H1 (cell line): ENCODE measurements at regions not wholly inside any gene's neighbourhood (a gene's known extent, or its start where the extent isn't known, plus 50 kb on each side); places are given as distances from the start of the nearest gene placed in this dataset.

Experiments used
- CTCF ChIA-PET: fragments of 300-600 bp; sonication (Branson Sonifier 250); formaldehyde crosslinking; loops from one replicate; lab custom pipeline; 2021; ENCODE audit not compliant: partially characterized antibody; lab: Charles Lee
- POLR2A ChIA-PET: fragments of 300-600 bp; sonication (Branson Sonifier 250); formaldehyde crosslinking; loops from one replicate; lab custom pipeline; 2021; ENCODE audit warnings: inconsistent platforms; ENCODE audit not compliant: partially characterized antibody; lab: Charles Lee
- DNase-seq, 2 experiments: peaks; one replicate each; pipeline versions ENCODE4 v3.0.0 to v3.0.0-alpha.2; 2010 to 2022; ENCODE audit warnings: low spot score in 2 of 2, low read depth in 1 of 2, mixed read lengths in 1 of 2
- FAIRE-seq: peaks from 2 replicates; lab custom pipeline; 2011; peaks lifted over from hg19 to GRCh38; lab: Jason Lieb, UNC
- H2AFZ ChIP-seq: 2 replicates; pipeline ENCODE4 v1.8.1; 2012; ENCODE audit warnings: low read length, inconsistent platforms
- H2AK5ac ChIP-seq: 2 replicates; pipeline ENCODE4 v1.6.1; 2013; ENCODE audit warnings: low read depth, low read length
- H2BK120ac ChIP-seq: replicated peaks from 2 replicates; pipeline ENCODE3; 2013; ENCODE audit warnings: low read depth, low read length, inconsistent platforms
- H2BK12ac ChIP-seq: 2 replicates; pipeline ENCODE4 v1.6.1; 2013; ENCODE audit warnings: low read depth, low read length
- H2BK15ac ChIP-seq: 2 replicates; pipeline ENCODE4 v1.6.1; 2013; ENCODE audit warnings: low read length
- H2BK20ac ChIP-seq: 2 replicates; pipeline ENCODE4 v1.6.1; 2013; ENCODE audit warnings: low read length
- H2BK5ac ChIP-seq: 2 replicates; pipeline ENCODE4 v1.6.1; 2013; ENCODE audit warnings: low read depth, low read length
- H3K14ac ChIP-seq: 2 replicates; pipeline ENCODE4 v1.6.1; 2013; ENCODE audit warnings: inconsistent platforms; ENCODE audit not compliant: insufficient read length
- H3K18ac ChIP-seq: 2 replicates; pipeline ENCODE4 v1.6.1; 2013; ENCODE audit warnings: low read length; ENCODE audit errors: extremely low read depth
- H3K23ac ChIP-seq: 2 replicates; pipeline ENCODE4 v1.6.1; 2013; ENCODE audit warnings: inconsistent platforms; ENCODE audit not compliant: insufficient read length
- H3K23me2 ChIP-seq: 2 replicates; pipeline ENCODE4 v1.6.1; 2013; ENCODE audit warnings: low read depth, low read length
- H3K27ac ChIP-seq: 2 replicates; pipeline ENCODE4 v1.6.1; 2011; ENCODE audit warnings: low read depth, low read length, inconsistent platforms
- H3K27me3 ChIP-seq, 4 experiments: replicated peaks in 1 of 4; 1 replicate in 1 of 4; 2 replicates in 3 of 4; pipeline versions ENCODE4 v1.6.1 to v1.8.1; 2011 to 2013; ENCODE audit warnings: low read length in 3 of 4, mild to moderate bottlenecking in 3 of 4, inconsistent platforms in 2 of 4, mixed read lengths in 2 of 4, moderate library complexity in 1 of 4; ENCODE audit not compliant: control insufficient read depth in 3 of 4, insufficient read depth in 3 of 4; ENCODE audit errors: extremely low read depth in 1 of 4
- H3K36me3 ChIP-seq, 4 experiments: 2 replicates each; pipeline versions ENCODE4 v1.6.1 to v1.8.1; 2011 to 2013; ENCODE audit warnings: mild to moderate bottlenecking in 4 of 4, low read length in 3 of 4, moderate library complexity in 2 of 4, control low read depth in 1 of 4, inconsistent platforms in 1 of 4; ENCODE audit not compliant: insufficient read depth in 4 of 4, control insufficient read depth in 2 of 4
- H3K4ac ChIP-seq: replicated peaks from 2 replicates; pipeline ENCODE3; 2013; ENCODE audit warnings: low read length, low read depth, mixed read lengths, inconsistent platforms; ENCODE audit not compliant: insufficient read length
- H3K4me1 ChIP-seq, 4 experiments: replicated peaks in 1 of 4; 1 replicate in 1 of 4; 2 replicates in 3 of 4; pipeline versions ENCODE4 v1.6.1 to v1.8.1; 2011 to 2013; ENCODE audit warnings: low read length in 3 of 4, inconsistent platforms in 2 of 4, mixed read lengths in 1 of 4; ENCODE audit not compliant: insufficient read depth in 4 of 4, control insufficient read depth in 3 of 4
- H3K4me2 ChIP-seq, 2 experiments: 2 replicates each; pipeline versions ENCODE4 v1.6.1 to v1.8.1; 2011 to 2013; ENCODE audit warnings: low read depth in 2 of 2, low read length in 2 of 2, control low read depth in 1 of 2, inconsistent platforms in 1 of 2, mild to moderate bottlenecking in 1 of 2; ENCODE audit not compliant: insufficient read depth in 1 of 2
- H3K4me3 ChIP-seq, 4 experiments: fragments of 200-600, 300-600 bp in 1 of 4; sonication (generic), shearing (Covaris generic), sonication (Bioruptor Twin) in 1 of 4; 2 replicates each; pipeline versions ENCODE4 v1.5.1 to v1.8.1; 2011 to 2016; ENCODE audit warnings: low read length in 4 of 4, low read depth in 3 of 4, control low read depth in 2 of 4, inconsistent platforms in 2 of 4, mild to moderate bottlenecking in 2 of 4, mixed read lengths in 1 of 4, moderate library complexity in 1 of 4; ENCODE audit not compliant: insufficient read depth in 2 of 4; ENCODE audit errors: extremely low read depth in 1 of 4
- H3K56ac ChIP-seq: replicated peaks from 2 replicates; pipeline ENCODE3; 2013; ENCODE audit warnings: low read depth, mild to moderate bottlenecking, mixed read lengths, low read length, inconsistent platforms; ENCODE audit not compliant: insufficient read length
- H3K79me1 ChIP-seq: 2 replicates; pipeline ENCODE4 v1.6.1; 2013; ENCODE audit warnings: low read depth, low read length, control low read depth
- H3K79me2 ChIP-seq, 2 experiments: 2 replicates each; pipeline versions ENCODE4 v1.6.1 to v1.8.1; 2012 to 2013; ENCODE audit warnings: low read length in 2 of 2, mild to moderate bottlenecking in 2 of 2, inconsistent platforms in 1 of 2; ENCODE audit not compliant: insufficient read depth in 2 of 2, control insufficient read depth in 1 of 2
- H3K9ac ChIP-seq, 4 experiments: replicated peaks in 1 of 4; 1 replicate in 1 of 4; 2 replicates in 3 of 4; pipeline versions ENCODE4 v1.6.1 to v1.8.1; 2011 to 2013; ENCODE audit warnings: low read depth in 3 of 4, low read length in 3 of 4, control low read depth in 2 of 4, mild to moderate bottlenecking in 2 of 4, moderate library complexity in 2 of 4, inconsistent platforms in 1 of 4; ENCODE audit errors: extremely low read depth in 1 of 4
- H3K9me3 ChIP-seq, 2 experiments: 2 replicates each; pipeline versions ENCODE4 v1.6.1 to v1.8.1; 2012 to 2013; ENCODE audit warnings: mild to moderate bottlenecking in 2 of 2, moderate library complexity in 2 of 2, control low read depth in 1 of 2, inconsistent platforms in 1 of 2, low read depth in 1 of 2, low read length in 1 of 2, mixed read lengths in 1 of 2; ENCODE audit not compliant: insufficient read depth in 2 of 2
- H4K20me1 ChIP-seq, 2 experiments: replicated peaks in 1 of 2; 2 replicates each; pipeline versions ENCODE3 to v1.8.1; 2011 to 2013; ENCODE audit warnings: inconsistent platforms in 2 of 2, low read length in 2 of 2, mild to moderate bottlenecking in 1 of 2; ENCODE audit not compliant: insufficient read depth in 2 of 2, control insufficient read depth in 1 of 2
- H4K5ac ChIP-seq: 2 replicates; pipeline ENCODE4 v1.6.1; 2013; ENCODE audit warnings: low read length, low read depth, mixed read lengths, inconsistent platforms; ENCODE audit not compliant: insufficient read length
- H4K8ac ChIP-seq: 2 replicates; pipeline ENCODE4 v1.8.0; 2013; ENCODE audit warnings: mild to moderate bottlenecking, moderate library complexity, low read length, inconsistent platforms; ENCODE audit not compliant: insufficient read depth; ENCODE audit errors: extremely low read depth
- H4K91ac ChIP-seq: replicated peaks from 2 replicates; pipeline ENCODE3; 2013; ENCODE audit warnings: low read length, mixed read lengths, inconsistent platforms; ENCODE audit not compliant: insufficient read length
- CREB1 ChIP-seq: IDR thresholded peaks from 2 replicates; pipeline ENCODE4 v1.6.1; 2012; ENCODE audit warnings: inconsistent platforms
- WGBS, 2 experiments: shearing (Covaris generic) in 1 of 2; methylation state at CpG; one replicate each; pipeline versions ENCODE4 v1.1.6 to v1.1.7; 2013 to 2015; ENCODE audit warnings: low lambda C conversion rate in 2 of 2, mixed read lengths in 2 of 2, inconsistent platforms in 1 of 2, low coverage in 1 of 2, missing lambda C conversion rate in 1 of 2; ENCODE audit not compliant: insufficient replicate concordance in 2 of 2, insufficient coverage in 1 of 2, insufficient read length in 1 of 2; ENCODE audit errors: extremely low coverage in 1 of 2, missing lambda C conversion rate in 1 of 2; 5-methylcytosine and 5-hydroxymethylcytosine counted together
- TF ChIP-seq, protein P1 (sequence below): IDR thresholded peaks from 2 replicates; pipeline ENCODE4 v1.6.1; 2011; ENCODE audit warnings: low read length, improper control_type of control experiment

DNA sequence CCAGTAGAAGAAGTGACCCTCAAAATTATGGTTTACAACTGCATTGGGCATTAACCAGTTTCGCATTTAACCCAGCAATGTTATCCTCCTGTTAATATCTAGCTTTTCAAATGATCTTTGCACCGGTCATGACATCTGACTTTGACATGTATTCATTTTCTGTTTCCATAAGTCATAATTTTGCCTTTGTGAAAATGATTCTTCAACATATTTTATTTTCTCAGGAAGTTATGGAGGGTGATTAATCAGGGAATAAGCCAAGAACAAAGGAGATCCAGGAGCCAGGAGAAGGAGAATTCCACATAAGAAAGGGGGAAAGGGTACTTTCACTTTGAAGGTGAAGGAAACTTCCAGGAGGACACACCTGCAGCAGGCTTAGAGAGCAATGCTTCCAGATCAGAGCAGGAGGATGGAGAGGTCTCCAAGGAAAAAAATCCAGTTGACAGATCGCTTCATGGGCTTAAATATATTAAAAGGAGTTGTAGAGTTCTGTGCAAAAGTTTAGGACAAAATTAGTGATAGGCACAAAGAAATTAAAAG is 92.1 kb upstream of the FAM3C start:
- Histone ChIP-seq H2BK20ac (no peak overlapping the region), H2BK12ac (no peak overlapping the region), H4K5ac (no peak overlapping the region), H4K91ac (no peak overlapping the region), H3K18ac (no peak overlapping the region), H3K9me3 (no peaks in the 10 kb centered on the region), H4K8ac (no peak overlapping the region), H2BK15ac (no peak overlapping the region), H3K14ac (no peak overlapping the region), H3K23me2 (no peaks in the 10 kb centered on the region), H2BK5ac (no peak overlapping the region), H3K27me3 (no peaks in the 10 kb centered on the region), H3K4me2 (no peak overlapping the region), H2BK120ac (no peak overlapping the region), H3K56ac (no peak overlapping the region), H4K20me1 (no peaks in the 10 kb centered on the region), H2AFZ (no peak overlapping the region), H3K79me2 (no peaks in the 10 kb centered on the region), H3K27ac (no peak overlapping the region), H3K4ac (no peak overlapping the region), H3K4me3 (no peak overlapping the region), H2AK5ac (no peak overlapping the region), H3K23ac (no peak overlapping the region), H3K36me3 (no peaks in the 10 kb centered on the region), H3K79me1 (no peaks in the 10 kb centered on the region), H3K9ac (no peak overlapping the region), H3K4me1 (peaks cover 0 to 4% (median 0%) of the 10 kb centered on the region in 4 experiments; a peak in 1 of 7 replicates)
- DNase-seq (no peak), FAIRE-seq (peak; percentile 82)
- TF ChIP-seq CREB1, result no peak
- TF ChIP-seq, protein P1, sequence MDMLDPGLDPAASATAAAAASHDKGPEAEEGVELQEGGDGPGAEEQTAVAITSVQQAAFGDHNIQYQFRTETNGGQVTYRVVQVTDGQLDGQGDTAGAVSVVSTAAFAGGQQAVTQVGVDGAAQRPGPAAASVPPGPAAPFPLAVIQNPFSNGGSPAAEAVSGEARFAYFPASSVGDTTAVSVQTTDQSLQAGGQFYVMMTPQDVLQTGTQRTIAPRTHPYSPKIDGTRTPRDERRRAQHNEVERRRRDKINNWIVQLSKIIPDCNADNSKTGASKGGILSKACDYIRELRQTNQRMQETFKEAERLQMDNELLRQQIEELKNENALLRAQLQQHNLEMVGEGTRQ, result no peak
- POLR2A ChIA-PET, result interaction anchor here (1.5 kb wide), 1 partner anchor 15 kb away, joined by 3 read pairs; no protein-coding TSS in a partner anchor
- WGBS, 2 experiments, result 93% methylated on average over 3 of the region's 3 CpGs; no CpG with 5 or more reads in 1 of the 2 experiments
- CTCF ChIA-PET, result interaction anchor here (1.3 kb wide), 1 partner anchor 92 kb away, joined by 3 read pairs; the partner anchor contains the start of gene FAM3C
